EL (cell line): ENCODE measurements at regions not wholly inside any gene's neighbourhood (a gene's known extent, or its start where the extent isn't known, plus 50 kb on each side); places are given as distances from the start of the nearest gene placed in this dataset.

Experiments used
- DNase-seq: peaks from one replicate; pipeline ENCODE4 v3.0.0-alpha.2; 2016

DNA sequence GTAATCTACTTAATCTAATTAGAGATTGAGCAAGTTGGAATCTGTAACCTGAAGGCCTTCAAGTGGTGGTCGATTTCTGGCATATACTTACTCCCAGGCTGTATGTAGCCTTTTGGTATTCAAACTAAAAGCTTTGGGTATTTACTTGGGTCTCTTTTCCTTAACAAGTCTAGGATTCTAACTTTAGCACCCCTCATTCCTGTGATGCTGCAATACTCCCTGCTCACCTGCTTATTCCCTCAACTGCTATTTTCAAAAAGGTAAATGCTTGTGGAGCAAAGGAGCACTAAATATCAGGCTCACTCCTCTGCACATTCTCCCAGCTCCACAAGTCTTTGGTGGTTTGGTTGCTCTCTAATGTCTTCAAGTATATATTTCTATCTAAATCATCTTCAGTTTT is 68.0 kb upstream of the CYYR1 start:
- DNase-seq = no peak

DNA sequence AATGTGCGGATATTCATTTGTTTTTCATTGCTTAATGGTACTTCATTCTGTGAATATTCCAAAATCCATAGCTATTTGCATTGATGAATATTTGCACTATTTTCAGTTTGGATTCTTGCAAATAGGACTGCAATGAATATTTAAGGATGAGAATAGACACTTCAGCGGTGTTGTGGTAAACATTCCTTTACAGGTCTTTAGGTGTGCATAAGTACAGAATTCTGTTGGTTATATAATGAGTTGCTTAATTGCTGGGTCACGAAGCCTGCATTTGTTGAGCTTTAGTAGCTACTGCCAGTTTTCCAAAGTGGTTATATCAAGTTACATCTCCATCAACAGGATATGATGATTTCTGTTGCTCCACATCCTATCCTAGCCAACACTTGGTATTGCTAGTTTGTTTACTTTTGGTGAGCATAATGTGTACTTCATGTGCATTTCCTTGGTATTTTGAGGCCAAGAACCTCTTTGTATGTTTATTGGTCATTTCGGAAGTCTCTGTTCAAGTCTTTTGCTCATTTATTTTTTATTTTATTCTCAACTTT is 64.2 kb upstream of the CYYR1 start:
- DNase-seq = no peak

DNA sequence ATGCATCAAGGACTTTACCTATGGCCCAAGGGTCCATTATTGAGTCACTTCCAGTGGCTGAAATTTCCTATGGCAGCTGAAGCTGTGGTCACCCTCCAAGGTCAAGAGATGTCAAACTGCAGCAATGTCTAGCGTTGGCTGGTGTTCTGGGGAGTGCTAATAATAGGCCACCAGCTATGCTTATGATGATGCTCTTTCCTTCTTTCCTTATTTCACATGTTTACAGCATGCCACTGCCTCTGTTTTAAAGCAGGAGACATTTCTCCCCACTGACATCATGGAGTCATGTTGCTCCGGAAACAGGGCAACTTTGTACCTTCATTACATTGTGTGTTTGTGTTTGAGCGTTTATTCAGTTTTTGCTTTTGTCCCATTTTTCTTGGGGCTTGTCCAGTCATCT is 62.6 kb upstream of the CYYR1 start:
- no peak for DNase-seq

DNA sequence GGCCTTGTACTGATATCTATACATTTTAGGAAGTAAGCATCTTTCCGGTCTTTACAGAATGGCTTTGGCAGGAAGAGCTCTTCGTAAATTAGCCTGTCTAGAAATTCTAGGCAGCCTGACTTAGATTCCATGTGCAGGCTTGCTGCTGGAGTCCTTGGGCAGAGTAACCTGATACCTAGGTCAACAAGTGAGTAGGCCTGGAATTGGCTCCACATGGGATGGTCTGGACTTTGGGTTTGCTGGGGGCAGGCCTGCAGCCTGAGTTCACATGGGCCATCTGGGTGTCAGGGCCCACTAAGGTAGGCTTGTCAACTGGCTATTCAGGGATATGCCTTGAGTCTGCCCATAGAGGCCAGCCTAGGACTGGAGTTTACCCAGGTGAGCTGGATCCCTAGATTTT is 59.6 kb upstream of the CYYR1 start:
- no peak for DNase-seq

- DNase-seq = no peak
Measured at GRCh38 chr21:26626187-26626586, 53.1 kb upstream of the CYYR1 start.

DNA sequence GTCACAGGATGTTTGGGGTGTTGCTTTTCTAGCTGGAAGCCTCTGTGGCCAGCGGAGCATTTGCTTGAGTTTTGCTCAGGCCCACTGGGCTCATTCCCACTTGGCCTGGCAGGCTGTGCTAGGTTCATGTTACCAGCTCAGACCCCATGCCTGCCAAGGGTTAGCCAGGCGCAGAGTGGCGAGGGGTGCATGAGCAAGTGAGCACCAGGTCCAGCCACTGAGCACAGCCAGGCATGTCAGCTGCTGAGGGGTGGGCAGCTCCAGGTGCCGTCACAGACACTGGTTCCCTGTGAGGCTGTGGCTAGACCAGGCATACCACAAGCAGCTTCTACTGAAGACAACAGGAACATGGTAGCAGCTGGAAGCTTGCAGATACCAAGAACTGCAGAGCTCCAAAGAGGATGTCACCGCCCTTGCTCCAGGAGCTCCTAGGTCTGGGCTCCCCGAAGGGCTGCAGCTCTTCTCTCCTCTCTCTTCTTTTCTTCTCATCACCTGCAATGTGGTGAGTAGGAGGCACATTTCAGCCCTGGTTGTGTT is 52.0 kb upstream of the CYYR1 start:
- no peak for DNase-seq
